ENCODE measurements at regions not wholly inside any gene's neighbourhood (a gene's known extent, or its start where the extent isn't known, plus 50 kb on each side); places are given as distances from the start of the nearest gene placed in this dataset.

- DNase-seq (ENCODE audit: extremely low read depth in 1 of 4, low spot score in 3 of 4) (no peak), ATAC-seq (no peak), FAIRE-seq (no peak)
- no peak overlapping the region for H3K4me2 ChIP-seq (ENCODE audit: insufficient read depth, low read length)
- H3K4me3 ChIP-seq = no peak overlapping the region
- no peaks in the 10 kb centered on the region for H3K79me2 ChIP-seq (ENCODE audit: control insufficient read depth, insufficient read depth, low read length)
- H2AFZ ChIP-seq (ENCODE audit: low read depth, low read length) = no peak overlapping the region
- H3K27me3 ChIP-seq (ENCODE audit: control insufficient read depth in 2 of 2, insufficient read depth in 2 of 2, low read length in 2 of 2) = no peaks in the 10 kb centered on the region
- H3K9me1 ChIP-seq (ENCODE audit: control insufficient read depth, insufficient read depth, low read length) = no peaks in the 10 kb centered on the region
- no peak overlapping the region for H3K9ac ChIP-seq (ENCODE audit: insufficient read depth in 1 of 2, low read depth in 2 of 2, low read length in 2 of 2)
- ChIA-PET POLR2A (no interaction called here), CTCF (ENCODE audit: low intra/inter-chr PET ratio) (no interaction called here)
- H3K9me3 ChIP-seq (replicated peaks; ENCODE audit: control insufficient read depth, insufficient read depth, low read depth, low read length) = no peaks in the 10 kb centered on the region
- in situ Hi-C loops (cut with MboI) (no loop called here), intact Hi-C loops (cut with micrococcal nuclease) (no loop called here)
- H3K4me1 ChIP-seq (replicated peaks in 1 of 2; ENCODE audit: control insufficient read depth in 2 of 2, insufficient read depth in 2 of 2, low read length in 2 of 2) = no peaks in the 10 kb centered on the region
- TF ChIP-seq, protein P1, sequence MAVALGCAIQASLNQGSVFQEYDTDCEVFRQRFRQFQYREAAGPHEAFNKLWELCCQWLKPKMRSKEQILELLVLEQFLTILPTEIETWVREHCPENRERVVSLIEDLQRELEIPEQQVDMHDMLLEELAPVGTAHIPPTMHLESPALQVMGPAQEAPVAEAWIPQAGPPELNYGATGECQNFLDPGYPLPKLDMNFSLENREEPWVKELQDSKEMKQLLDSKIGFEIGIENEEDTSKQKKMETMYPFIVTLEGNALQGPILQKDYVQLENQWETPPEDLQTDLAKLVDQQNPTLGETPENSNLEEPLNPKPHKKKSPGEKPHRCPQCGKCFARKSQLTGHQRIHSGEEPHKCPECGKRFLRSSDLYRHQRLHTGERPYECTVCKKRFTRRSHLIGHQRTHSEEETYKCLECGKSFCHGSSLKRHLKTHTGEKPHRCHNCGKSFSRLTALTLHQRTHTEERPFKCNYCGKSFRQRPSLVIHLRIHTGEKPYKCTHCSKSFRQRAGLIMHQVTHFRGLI (CRISPR knock-in tag; IDR thresholded peaks at IDR 0.05) = no peak
- TF ChIP-seq CEBPB (tag; IDR thresholded peaks at IDR 0.05) = peak; percentile 71
- no peak for TF ChIP-seq CEBPG (CRISPR knock-in tag; IDR thresholded peaks at IDR 0.05)
- TF ChIP-seq CEBPG (tag; conservative IDR thresholded peaks at IDR 0.05 in 1 of 2, IDR thresholded peaks at IDR 0.05 in 1 of 2) = peak in 1 of 2 experiments; percentile 85; a peak in 2 of 4 replicates
- H4K20me1 ChIP-seq (replicated peaks; ENCODE audit: control insufficient read depth, insufficient read depth, low read length) = no peaks in the 10 kb centered on the region
- H3K27ac ChIP-seq (ENCODE audit: extremely low read depth, low read depth, low read length) = no peak overlapping the region
- 2% methylated on average over 4 of the region's 4 CpGs for WGBS (ENCODE audit: insufficient coverage, low coverage, missing lambda C conversion rate)
- H3K36me3 ChIP-seq (ENCODE audit: control insufficient read depth, insufficient read depth, low read length) = no peaks in the 10 kb centered on the region
- no TSS peak for BruUV-seq (replicated peaks)
Measured at GRCh38 chr6:78062993-78063392, 410.2 kb downstream of the MEI4 start.

- intact Hi-C loops (cut with micrococcal nuclease) (no loop called here), in situ Hi-C loops (cut with MboI) (no loop called here)
- Histone ChIP-seq H4K20me1 (replicated peaks; ENCODE audit: control insufficient read depth, insufficient read depth, low read length) (no peaks in the 10 kb centered on the region), H3K79me2 (ENCODE audit: control insufficient read depth, insufficient read depth, low read length) (no peaks in the 10 kb centered on the region), H3K36me3 (ENCODE audit: control insufficient read depth, insufficient read depth, low read length) (no peaks in the 10 kb centered on the region), H3K9me3 (replicated peaks; ENCODE audit: control insufficient read depth, insufficient read depth, low read depth, low read length) (no peaks in the 10 kb centered on the region), H3K9ac (ENCODE audit: insufficient read depth in 1 of 2, low read depth in 2 of 2, low read length in 2 of 2) (no peak overlapping the region), H3K27ac (ENCODE audit: extremely low read depth, low read depth, low read length) (no peak overlapping the region), H3K4me1 (replicated peaks in 1 of 2; ENCODE audit: control insufficient read depth in 2 of 2, insufficient read depth in 2 of 2, low read length in 2 of 2) (no peaks in the 10 kb centered on the region), H2AFZ (ENCODE audit: low read depth, low read length) (no peak overlapping the region), H3K4me2 (ENCODE audit: insufficient read depth, low read length) (no peak overlapping the region), H3K27me3 (ENCODE audit: control insufficient read depth in 2 of 2, insufficient read depth in 2 of 2, low read length in 2 of 2) (no peaks in the 10 kb centered on the region), H3K9me1 (ENCODE audit: control insufficient read depth, insufficient read depth, low read length) (no peaks in the 10 kb centered on the region), H3K4me3 (no peak overlapping the region)
- FAIRE-seq = no peak
- CTCF ChIA-PET (ENCODE audit: low intra/inter-chr PET ratio) = no interaction called here
- 2% methylated on average over 5 of the region's 5 CpGs for WGBS (ENCODE audit: insufficient coverage, low coverage, missing lambda C conversion rate)
- no TSS peak for BruUV-seq (replicated peaks)
- ATAC-seq = no peak
- peak in 1 of 4 experiments; percentile 1 for DNase-seq (ENCODE audit: extremely low read depth in 1 of 4, low spot score in 3 of 4)
- POLR2A ChIA-PET = no interaction called here
- TF ChIP-seq SMARCC2 (IDR thresholded peaks at IDR 0.05; ENCODE audit: low read depth) (no peak), TCF3 (CRISPR knock-in tag; IDR thresholded peaks at IDR 0.05) (peak; percentile 49), KDM2B (CRISPR knock-in tag; IDR thresholded peaks at IDR 0.05) (no peak), POLR3G (IDR thresholded peaks at IDR 0.05; ENCODE audit: extremely low read depth, insufficient read length, insufficient replicate concordance) (no peak), ZNF644 (tag; IDR thresholded peaks at IDR 0.05; ENCODE audit: low read depth) (no peak), MLLT1 (IDR thresholded peaks at IDR 0.05) (no peak), NKRF (IDR thresholded peaks at IDR 0.05; ENCODE audit: borderline replicate concordance) (no peak), ZNF3 (CRISPR knock-in tag; IDR thresholded peaks at IDR 0.05) (no peak), ILF3 (IDR thresholded peaks at IDR 0.05; ENCODE audit: borderline replicate concordance) (no peak)
Measured at GRCh38 chr6:78076371-78076770, 423.5 kb downstream of the MEI4 start.

Measured in K562 (cell line).